ENCODE measurements at regions not wholly inside any gene's neighbourhood (a gene's known extent, or its start where the extent isn't known, plus 50 kb on each side); places are given as distances from the start of the nearest gene placed in this dataset.

- H3K36me3 ChIP-seq (ENCODE audit: low read depth), result no peaks in the 10 kb centered on the region
- ATAC-seq (no peak), DNase-seq (no peak)
- intact Hi-C loops (cut with DNase I, micrococcal nuclease), result no loop called here
- no peak for TF ChIP-seq CTCF (IDR thresholded peaks at IDR 0.05)
- H3K9me3 ChIP-seq, result peaks cover 37% of the 10 kb centered on the region
- H3K4me1 ChIP-seq (ENCODE audit: low read depth), result no peaks in the 10 kb centered on the region
- no peak overlapping the region for H3K4me3 ChIP-seq
Observed at GRCh38 chr14:81871706-81872105, 338.1 kb upstream of the SEL1L start.

DNA sequence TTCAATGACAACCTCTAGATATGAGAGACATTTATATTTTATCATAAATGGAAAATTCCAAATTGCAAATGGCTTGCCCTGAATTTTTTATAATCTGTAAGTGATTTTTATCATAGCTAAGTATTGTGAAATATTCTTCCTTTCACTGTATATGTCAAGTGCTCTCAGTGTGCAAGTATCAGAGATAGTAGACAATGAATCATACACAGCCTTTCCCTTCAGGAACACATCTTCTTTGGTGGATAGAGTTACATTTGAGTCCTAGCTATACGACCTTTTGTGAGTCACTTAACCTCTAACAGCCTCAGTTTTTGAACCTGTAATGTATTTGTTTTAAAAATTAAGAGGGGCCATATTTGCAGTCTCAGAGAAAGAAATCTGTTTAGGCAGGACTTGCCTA lies 350.7 kb upstream of the SEL1L start:
- ATAC-seq (no peak), DNase-seq (no peak)
- peaks cover 9% of the 10 kb centered on the region for H3K9me3 ChIP-seq
- intact Hi-C loops (cut with DNase I, micrococcal nuclease), result no loop called here
- no peak for TF ChIP-seq CTCF (IDR thresholded peaks at IDR 0.05)
- no peaks in the 10 kb centered on the region for H3K4me1 ChIP-seq (ENCODE audit: low read depth)
- H3K4me3 ChIP-seq, result no peak overlapping the region
- no peaks in the 10 kb centered on the region for H3K36me3 ChIP-seq (ENCODE audit: low read depth)

- DNase-seq, result no peak
- Histone ChIP-seq H3K9me3 (peaks cover 17% of the 10 kb centered on the region), H3K4me1 (ENCODE audit: low read depth) (no peaks in the 10 kb centered on the region), H3K36me3 (ENCODE audit: low read depth) (no peaks in the 10 kb centered on the region), H3K4me3 (no peak overlapping the region)
- no peak for TF ChIP-seq CTCF (IDR thresholded peaks at IDR 0.05)
- intact Hi-C loops (cut with DNase I, micrococcal nuclease), result no loop called here
- no peak for ATAC-seq
Observed at GRCh38 chr14:81886588-81886987, 352.9 kb upstream of the SEL1L start.

GRCh38 chr14:81889529-81889928 lies 355.9 kb upstream of the SEL1L start:
- ATAC-seq (no peak), DNase-seq (no peak)
- Histone ChIP-seq H3K4me1 (ENCODE audit: low read depth) (no peaks in the 10 kb centered on the region), H3K4me3 (no peak overlapping the region), H3K36me3 (ENCODE audit: low read depth) (no peaks in the 10 kb centered on the region), H3K9me3 (peaks cover 19% of the 10 kb centered on the region)
- TF ChIP-seq CTCF (IDR thresholded peaks at IDR 0.05), result no peak
- intact Hi-C loops (cut with DNase I, micrococcal nuclease), result no loop called here

- no peak overlapping the region for H3K4me3 ChIP-seq
- intact Hi-C loops (cut with DNase I, micrococcal nuclease), result no loop called here
- H3K9me3 ChIP-seq, result peaks cover 21% of the 10 kb centered on the region
- TF ChIP-seq CTCF (IDR thresholded peaks at IDR 0.05), result no peak
- H3K4me1 ChIP-seq (ENCODE audit: low read depth), result no peaks in the 10 kb centered on the region
- ATAC-seq (no peak), DNase-seq (no peak)
- H3K36me3 ChIP-seq (ENCODE audit: low read depth), result no peaks in the 10 kb centered on the region
Observed at GRCh38 chr14:81890020-81890419, 356.4 kb upstream of the SEL1L start.

DNA sequence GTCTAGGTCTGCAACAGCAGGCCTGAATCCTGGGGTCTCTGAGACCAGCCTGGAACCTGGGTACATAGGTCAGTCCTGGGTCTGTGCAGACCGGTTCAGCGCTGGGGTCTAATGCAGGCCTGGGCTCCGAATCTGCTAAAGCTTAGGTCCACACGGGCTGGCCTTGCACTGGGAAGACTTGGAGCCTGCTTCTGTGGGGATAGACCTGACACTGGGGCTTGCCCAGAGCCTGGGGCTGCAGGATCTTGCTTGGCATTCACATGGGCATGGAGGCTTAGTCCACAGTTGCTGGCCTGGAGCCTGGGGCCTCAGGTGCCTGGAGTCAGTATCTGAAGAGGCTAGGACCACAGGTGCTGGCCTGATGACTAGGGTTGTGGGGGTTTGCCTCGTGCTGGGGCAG lies 369.8 kb upstream of the SEL1L start:
- no peak for ATAC-seq
- intact Hi-C loops (cut with DNase I, micrococcal nuclease), result no loop called here
- no peak for DNase-seq
- Histone ChIP-seq H3K36me3 (ENCODE audit: low read depth) (no peaks in the 10 kb centered on the region), H3K9me3 (peaks cover 51% of the 10 kb centered on the region), H3K4me3 (no peak overlapping the region), H3K4me1 (ENCODE audit: low read depth) (no peaks in the 10 kb centered on the region)
- no peak for TF ChIP-seq CTCF (IDR thresholded peaks at IDR 0.05)

Data from mucosa of descending colon (tissue), 3 donors.